NCI-H2196 (cell line): ENCODE measurements at regions not wholly inside any gene's neighbourhood (a gene's known extent, or its start where the extent isn't known, plus 50 kb on each side); places are given as distances from the start of the nearest gene placed in this dataset.
"Not testable (repeated sequence)": the region's sequence is repeated elsewhere in the genome, so short reads cannot be mapped to it uniquely, and the experiment has no call there.

Experiments
- DNase-seq: peaks from one replicate; lab custom pipeline; 2025; ENCODE audit not compliant: unreplicated experiment; lab: John Stamatoyannopoulos, UW

DNA sequence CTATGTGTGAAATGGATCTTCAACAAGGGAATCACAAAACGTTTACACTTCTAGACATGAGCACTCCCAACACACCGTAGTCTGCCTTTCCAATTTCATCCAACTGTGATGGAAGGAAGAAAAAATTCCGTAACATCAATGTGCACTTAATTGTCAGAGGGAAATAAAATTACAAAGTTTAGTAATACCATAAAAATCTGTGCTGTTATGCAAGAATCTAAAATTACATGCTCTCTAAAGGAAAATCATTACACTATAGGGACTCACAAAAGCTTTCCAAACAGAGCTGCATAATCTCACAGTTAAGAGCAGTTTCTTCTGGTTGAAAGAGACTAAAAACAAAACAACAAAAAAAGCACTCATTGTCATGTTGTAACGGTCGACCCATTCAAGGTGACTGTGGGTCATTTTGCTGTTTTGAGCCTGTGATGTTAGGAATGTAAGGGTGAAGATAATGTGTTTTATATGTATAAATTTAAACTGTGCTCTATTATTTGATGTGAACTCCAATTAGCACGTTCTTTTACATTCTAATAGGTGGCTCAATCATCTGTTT lies 698.0 kb downstream of the TDRD15 start:
- no peak for DNase-seq

DNA sequence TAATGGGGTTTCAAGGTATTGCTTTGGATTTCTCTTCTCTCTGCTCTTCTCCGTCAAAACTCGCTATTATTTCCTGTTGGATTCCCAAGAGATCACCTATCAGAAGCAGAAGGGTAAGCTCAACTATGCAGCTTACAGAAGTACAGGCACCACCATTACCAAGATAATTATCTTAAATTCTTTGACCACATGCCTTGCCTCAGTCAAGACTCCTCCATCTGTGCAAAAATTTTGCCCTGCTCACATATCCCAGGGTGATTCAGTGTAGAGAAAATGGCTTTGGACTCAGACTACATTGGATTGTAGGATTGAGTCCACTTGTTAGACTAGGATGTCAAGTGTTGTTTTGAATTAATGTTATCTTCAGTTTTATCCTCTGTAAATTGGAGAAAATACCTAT lies 698.7 kb downstream of the TDRD15 start:
- no peak for DNase-seq

DNA sequence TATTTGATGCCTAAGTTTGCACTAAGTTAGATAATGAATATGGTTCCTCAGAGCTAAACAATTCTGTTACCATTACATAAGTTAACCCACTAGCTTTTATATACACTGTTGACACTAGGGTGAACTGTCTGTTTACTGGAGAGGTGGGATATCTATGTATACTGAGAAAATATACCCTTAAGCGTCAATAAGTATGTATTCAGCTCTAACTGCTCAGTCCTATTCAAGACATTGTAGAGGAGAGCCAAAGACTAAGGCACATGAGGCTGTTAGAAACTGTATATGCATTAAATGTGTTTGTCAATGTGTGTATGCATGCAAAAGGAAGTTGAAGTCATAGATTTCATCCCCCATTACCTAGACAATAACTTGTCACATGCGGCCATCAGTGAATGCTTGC lies 710.0 kb downstream of the TDRD15 start:
- DNase-seq = no peak

DNA sequence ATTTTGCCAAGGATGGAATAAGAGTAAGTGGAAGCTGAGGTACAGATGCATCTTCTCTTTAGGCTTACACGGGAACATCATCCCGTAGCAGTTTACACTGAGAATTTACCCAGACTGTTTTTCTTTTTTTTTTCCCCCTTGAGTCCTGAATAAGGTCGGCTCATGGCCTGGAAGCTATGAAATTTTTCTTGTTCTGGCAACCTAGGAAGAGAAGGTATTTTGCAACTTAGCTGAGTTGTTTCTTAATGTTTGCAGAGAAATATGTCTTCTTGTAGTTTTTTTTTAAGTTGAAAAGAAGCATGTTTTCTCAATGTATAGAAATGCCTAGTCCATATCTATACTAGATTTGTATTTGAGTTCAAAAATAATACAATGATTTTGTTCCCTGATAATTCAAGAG lies 712.5 kb downstream of the TDRD15 start:
- DNase-seq = no peak

DNA sequence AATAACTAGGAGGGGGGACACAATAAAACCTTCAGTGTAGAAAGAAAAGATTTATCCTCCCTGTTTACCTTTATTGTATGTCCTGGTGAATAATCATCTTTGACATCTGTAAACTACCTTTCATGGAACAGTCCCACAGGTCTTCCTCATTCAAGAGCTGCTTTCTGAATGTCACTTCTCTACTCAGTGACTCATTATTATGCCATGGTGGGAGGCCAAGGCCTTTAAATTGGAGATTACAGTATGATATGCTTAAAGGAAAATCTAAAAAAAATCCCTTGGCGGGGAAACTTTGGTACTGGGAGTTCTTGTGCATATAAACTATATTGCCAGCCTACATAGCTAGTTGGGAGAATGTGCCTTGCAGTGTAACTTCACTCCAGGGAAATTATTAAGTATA lies 713.0 kb downstream of the TDRD15 start:
- DNase-seq = no peak

DNA sequence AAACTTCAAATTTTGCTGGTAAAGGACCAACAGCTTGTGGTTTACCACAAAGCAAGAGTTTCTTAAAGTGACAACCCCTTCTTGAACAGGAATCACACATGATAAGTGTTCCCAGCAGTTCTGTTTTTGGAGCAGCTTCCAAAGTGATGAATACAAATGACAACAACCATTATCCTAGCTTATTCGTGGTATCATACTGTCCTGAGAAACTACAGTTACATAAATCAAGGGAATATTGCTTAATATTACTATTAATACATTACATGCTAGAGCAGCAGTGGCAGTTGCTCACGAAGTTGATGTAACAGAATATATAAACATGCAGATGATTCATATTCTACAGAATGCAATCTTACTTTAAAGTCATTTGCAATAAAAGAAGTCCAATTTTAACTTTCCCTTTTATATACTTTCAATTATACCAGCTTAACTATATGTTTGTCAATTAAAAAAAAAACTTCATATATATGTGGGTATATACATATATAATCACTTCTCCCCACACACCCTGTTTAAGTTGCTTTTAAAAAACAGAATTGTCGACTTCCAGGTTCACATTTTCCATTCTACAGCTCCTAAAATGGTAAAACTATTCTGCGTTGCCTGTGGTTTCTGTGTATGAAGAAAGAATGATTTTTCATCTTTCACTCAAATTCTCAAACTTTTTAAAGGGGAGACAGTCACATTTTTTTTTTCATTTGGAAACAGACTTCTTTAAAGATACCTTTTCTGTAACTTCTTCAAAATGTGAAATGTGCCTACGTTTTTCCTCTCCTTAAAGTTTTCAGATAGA lies 713.6 kb downstream of the TDRD15 start:
- DNase-seq = no peak

DNA sequence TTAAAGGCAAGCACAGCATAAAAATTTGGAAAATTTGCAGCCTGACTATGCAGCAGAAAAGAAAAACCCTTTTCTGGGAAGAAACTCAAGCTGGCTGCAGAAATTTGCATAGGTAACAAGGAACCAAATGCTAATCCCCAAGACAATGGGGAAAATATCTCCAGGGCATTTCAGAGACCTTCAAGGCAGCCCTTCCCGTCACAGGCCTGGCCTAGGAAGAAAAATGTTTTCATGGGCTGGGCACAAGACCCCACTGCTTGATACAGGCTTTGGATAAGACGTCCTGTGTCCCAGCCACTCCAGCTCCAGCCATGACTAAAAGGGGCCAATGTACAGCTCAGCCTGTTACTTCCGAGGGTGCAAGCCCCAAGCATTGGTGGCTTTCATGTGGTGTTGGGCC lies 717.6 kb downstream of the TDRD15 start:
- DNase-seq = no peak

DNA sequence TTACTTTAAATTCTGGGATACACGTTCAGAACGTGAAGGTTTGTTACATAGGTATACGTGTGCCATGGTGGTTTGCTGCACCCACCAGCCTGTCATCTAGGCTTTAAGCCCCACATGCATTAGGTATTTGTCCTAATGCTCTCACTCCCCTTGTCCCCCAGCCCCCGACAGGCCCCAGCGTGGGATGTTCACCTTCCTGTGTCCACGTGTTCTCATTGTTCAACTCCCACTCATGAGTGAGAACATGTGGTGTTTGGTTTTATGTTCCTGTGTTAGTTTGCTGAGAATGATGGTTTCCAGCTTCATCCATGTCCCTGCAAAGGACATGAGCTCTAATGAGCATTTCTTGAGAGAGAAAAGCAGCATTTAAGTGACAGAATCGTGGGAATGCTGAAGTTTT lies 726.6 kb downstream of the TDRD15 start:
- DNase-seq = not testable (repeated sequence)

DNA sequence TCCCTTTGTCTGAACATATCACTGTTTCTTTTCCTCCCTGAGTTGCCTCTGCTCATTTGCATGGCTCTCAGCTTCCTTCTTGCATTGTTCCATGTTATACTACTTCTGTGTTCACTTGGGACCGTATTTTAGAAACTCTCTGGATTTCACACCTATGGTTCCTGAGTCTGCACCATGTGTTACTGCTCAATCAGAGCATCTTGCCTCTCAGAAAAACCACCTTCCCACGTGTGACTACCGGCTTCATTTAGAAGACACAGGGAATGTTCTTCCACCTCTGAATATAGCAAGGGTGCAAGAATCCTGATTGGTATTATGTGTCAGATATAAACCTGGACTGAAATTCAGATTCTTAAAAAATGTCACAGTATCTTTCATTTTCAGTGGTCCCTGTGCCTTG lies 731.2 kb downstream of the TDRD15 start:
- DNase-seq = no peak

DNA sequence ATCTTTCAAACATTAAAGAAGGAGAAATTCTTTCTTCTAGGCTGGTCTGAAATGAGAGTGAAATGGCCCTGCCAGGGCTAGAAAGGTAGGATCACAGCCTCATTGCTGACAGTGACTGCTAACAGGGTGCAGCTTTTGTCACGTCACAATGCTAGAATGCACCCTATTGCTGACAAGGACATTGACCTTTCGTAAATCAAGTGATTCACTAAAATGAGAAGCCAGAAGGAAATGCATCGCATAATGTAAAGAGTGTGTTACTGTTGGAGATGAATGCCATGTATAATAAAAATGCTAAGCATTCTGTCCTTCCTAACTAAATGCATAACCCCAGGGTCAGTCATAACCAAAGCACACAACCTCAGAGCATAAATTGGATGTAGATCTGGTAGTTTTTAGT lies 732.9 kb downstream of the TDRD15 start:
- DNase-seq = no peak

DNA sequence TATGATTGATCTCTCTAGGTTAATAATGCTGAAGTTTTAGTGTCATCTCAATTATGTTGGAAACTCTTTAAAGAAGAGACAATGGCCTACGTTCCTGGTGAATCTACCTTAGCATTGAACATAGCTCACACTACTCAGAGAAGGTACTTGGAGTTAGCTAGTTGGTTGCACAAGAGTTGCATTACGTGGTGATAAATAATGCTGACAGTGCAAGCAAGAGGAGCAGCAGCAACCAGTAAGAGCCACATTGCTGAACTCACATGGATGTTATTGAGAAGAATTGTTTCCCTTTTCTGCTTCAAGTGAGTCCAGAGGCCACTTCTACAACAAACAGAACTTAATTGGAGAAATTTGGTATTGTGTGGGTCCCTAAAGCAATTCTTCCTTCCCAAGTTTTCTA lies 737.1 kb downstream of the TDRD15 start:
- no peak for DNase-seq

DNA sequence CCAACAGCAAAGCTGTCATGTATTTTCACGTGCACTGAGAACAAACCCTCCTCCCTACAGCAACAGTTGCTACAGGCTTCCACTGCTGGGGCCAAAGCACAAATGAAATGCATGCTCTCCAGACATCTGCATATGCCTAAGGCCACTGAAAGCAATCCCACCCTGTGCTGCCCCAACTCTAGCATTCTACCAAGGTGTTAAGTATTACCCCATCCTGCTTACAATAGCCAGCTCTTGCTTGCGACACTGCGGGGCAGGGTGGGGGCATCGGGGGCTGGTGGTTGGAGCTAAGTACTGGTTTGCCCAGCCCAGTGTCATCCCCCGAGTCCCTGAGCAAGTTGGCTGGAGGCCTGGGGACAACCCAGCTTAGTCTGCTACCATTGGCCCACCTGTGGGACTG lies 742.5 kb downstream of the TDRD15 start:
- DNase-seq = no peak

DNA sequence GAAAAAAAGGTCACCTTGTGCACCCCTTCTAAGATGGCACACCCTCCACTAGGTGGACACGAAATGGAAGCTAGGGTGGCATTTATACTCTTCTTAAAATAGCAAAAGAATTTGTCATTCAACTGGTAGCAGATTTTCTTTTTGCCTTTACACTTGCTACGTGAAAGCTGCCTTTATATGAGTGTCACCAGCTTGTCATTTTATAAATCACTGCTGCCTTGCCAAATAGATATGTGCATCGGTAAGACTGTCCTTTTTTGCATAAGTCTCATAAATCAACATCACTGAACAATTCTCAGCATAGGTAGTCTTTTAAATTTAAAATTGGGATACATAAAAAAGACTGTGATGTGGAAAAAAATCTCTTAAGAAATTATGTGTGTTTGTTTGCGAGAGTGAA lies 764.1 kb downstream of the TDRD15 start:
- DNase-seq = no peak

DNA sequence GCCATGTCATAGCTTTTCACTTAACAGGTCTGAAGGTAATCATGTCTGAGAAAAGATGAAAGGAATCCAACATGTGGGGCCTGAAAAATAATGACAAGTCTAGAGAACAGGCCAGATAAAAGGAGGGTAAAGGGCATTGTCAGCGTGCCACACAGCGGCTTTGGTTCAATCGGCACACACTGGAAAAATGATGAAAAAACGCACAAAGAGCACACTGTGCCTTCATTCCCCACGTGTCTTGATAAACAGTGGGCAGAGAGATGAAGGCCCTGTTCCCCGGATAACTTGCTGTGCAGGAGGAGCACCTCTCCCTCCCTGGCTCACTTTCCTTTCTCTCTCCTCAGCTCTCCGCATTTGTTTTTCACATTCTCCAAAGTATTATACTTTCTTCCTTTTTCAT lies 766.3 kb downstream of the TDRD15 start:
- no peak for DNase-seq

DNA sequence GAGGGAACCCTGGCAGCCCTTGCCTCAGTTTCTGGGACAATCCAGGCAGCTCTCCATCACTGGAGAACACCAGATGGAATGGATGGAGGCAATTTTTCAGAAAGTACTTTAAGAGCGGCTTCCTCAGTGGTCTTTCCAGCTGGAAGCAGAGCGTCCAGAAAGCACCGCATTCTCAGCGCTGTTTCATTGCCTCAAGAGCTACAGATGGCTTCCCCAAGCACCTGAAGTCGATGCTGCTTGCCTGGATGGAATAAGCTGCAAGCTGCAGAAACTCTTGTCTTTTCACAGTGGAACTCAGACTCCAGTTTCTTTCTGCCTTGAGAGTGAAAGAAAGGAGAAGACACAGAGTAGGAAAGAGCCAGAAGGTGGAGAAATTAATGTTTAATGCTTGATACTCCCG lies 766.9 kb downstream of the TDRD15 start:
- DNase-seq = no peak

DNA sequence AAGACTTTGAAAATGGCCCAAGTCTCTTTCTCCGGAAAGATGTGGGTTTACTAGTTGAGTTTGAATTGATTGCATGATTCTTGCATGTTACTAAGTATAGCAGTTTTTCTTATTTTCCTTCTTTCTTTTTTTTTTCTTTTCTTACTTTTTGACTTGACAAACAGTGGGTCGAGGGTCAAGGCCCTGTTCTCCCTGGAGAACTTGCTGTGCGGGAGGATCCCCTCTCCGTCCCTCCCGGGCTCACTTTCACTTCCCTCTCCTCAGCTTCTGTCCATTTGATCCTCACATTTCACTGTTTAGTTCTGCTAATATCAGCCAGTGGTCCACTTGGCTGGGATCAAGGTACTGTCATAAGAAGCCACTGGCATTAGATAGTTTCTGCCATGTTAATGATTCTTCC lies 767.4 kb downstream of the TDRD15 start:
- no peak for DNase-seq

DNA sequence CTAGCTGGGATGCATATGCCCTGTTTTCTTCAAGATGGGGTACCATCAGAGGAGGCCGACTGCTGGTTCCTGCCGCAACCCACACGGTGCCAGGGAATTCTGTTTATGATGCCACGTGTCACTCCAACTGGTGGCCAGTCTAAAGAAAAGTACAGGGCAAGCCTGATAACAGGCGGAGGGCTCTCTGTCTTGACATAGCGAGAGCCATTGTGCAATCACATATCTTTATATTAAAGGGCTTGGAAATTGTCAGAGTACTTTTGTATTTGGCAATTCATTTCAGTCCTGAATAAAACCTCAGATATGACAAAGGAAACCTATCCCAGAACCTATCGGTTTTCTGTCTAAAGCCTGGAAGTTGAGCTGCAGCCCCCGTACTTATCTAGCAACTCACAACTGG lies 768.4 kb downstream of the TDRD15 start:
- no peak for DNase-seq

DNA sequence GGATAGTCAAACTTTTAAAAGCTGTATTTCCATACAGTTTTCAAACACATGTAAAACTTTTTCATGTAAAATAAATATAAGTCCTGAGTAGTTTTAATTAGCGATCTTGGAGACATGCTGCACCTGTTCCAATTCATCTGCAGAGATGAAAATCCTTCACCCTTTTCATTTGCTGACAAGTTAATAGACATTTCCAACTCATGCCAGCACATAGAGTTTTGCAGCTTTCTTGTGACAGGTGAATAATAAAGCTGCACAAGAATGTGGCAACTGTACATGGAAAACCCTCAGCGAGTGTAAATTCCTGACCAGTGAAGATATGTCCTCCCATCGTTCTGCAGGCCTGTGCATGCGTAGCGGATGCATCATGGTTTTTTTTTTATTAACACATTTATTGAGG lies 771.4 kb downstream of the TDRD15 start:
- DNase-seq = no peak

DNA sequence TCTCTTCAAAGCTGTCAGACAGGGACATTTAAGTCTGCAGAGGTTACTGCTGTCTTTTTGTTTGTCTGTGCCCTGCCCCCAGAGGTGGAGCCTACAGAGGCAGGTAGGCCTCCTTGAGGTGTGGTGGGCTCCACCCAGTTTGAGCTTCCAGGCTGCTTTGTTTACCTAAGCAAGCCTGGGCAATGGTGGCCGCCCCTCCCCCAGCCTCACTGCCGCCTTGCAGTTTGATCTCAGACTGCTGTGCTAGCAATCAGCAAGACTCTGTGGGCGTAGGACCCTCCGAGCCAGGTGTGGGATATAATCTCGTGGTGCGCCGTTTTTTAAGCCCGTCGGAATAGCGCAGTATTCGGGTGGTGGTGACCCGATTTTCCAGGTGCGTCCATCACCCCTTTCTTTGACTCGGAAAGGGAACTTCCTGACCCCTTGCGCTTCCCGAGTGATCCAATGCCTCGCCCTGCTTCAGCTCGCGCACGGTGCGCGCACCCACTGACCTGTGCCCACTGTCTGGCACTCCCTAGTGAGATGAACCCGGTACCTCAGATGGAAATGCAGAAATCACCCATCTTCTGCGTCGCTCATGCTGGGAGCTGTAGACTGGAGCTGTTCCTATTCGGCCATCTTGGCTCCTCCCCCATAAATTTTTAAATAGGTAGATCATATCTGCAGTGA lies 785.1 kb downstream of the TDRD15 start:
- DNase-seq = not testable (repeated sequence)

DNA sequence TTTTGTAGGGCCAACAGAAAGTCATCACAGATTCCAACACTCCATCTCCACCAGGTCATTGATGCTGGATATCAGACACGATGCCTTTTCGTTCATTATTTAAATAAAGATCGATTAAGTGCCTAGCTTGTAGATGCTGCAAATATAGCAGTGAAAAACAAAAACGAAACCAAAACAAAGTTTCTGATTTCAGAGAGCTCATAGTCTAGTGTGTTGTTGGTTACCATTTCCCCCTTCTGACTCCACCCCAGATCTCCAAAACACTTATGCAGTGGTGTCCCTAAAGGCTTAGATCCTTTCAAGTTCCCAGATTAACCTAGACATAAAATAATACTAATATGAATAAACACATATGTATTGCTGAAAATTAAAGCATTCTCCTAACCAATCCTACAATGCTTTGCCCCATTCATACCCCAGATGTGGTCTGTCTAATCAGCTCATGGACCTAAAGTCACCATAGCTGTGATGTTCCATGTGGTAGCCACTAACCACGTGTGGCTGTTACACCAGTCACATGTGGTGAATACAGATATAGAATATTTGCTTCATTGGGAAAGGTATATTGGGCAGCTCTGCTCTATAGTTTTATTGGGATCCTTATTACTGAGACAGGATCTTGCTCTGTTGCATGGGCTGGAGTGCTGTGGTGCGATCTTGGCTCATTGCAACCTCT lies 787.2 kb downstream of the TDRD15 start:
- DNase-seq = no peak

DNA sequence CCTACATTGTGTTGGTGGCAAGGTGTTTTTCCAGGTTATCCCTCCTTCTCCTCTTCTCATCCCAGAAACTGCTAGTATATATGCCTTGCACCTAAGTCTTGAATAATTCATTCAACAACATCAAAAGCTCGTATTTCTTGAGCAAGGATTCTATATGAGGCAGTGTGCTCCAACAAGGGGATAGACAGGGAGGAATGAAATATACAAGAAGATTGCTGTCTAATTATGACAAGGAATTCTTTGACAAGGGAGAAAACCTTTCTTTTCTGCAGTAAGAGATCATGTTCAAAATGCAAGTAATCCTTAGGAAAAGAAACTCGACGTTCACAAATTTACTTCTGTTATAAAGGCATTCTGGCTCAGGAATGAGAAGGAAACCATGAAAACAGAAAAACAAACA lies 788.6 kb downstream of the TDRD15 start:
- DNase-seq = no peak

DNA sequence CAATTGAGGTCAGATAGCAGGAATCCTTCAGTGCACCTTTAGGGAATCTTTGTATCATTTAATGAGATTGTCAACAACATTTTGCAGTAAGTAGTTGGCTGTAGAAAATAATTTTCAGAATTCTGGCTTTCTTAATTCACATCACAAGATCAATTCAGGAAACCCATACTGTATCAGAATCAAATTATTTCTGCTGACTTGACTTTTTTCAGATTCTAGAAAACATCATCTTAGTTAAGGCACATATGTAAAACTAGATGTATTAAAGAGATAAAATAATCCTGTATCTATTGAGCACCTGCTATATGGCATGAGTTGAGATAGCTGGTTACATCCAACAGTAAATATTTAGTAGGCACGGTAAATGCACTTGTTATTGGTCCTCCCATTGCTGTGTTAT lies 791.4 kb downstream of the TDRD15 start:
- DNase-seq = no peak
